Activated CD4-positive, alpha-beta T cell treated with anti-CD3 and anti-CD28 coated beads, Interleukin-10, Interleukin-2, amounts not matched to agents 100 ng/mL and 50 ng/mL, durations not matched to agents 16 hours and 8 hours (primary cell): ENCODE measurements at regions not wholly inside any gene's neighbourhood (a gene's known extent, or its start where the extent isn't known, plus 50 kb on each side); places are given as distances from the start of the nearest gene placed in this dataset.

Source experiments
- DNase-seq: peaks from one replicate; pipeline ENCODE4 v3.0.0-alpha.2; 2020

DNA sequence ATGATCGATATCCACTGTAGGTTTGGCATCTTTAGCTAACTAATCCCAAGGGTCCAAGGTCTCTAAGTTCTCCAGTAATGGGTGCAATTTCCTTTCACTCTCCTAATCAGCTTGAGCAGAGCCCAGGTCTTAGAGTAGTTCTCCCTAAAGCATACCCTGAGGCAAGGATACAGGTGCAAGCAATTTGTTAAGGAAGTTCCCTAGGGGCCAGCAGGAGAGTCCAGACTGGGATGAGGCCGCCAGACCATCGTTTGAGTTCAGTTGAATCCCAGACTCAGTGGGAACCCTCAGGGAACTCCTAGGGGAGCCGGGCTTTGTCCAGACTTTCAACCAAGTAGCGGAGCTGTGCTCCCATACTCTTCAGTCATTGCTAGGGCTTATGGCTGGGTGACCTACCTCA lies 835.4 kb upstream of the CDH2 start:
- DNase-seq, result no peak

DNA sequence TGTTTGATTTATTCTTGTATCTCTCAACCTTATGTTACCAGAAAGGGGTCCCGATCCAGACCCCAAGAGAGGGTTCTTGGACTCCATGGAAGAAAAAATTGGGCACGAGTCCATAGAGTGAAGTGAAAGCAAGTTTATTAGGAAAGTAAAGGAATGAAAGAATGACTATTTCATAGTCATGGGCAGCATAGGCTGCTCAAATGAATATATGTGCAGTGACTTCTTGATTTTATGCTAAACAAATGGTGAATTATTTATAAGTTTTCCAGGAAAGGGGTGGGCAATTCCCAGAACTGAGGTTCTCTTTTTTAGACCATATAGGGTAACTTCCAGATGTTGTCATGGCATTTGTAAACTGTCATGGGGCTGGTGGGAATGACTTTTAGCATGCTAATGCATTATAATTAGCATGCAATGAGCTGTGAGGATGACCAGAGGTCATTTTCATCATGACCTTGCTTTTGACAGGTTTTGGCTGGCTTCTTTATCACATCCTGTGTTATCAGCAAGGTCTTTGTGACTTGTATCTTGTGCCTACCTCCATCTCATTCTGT lies 832.4 kb upstream of the CDH2 start:
- no peak for DNase-seq

DNA sequence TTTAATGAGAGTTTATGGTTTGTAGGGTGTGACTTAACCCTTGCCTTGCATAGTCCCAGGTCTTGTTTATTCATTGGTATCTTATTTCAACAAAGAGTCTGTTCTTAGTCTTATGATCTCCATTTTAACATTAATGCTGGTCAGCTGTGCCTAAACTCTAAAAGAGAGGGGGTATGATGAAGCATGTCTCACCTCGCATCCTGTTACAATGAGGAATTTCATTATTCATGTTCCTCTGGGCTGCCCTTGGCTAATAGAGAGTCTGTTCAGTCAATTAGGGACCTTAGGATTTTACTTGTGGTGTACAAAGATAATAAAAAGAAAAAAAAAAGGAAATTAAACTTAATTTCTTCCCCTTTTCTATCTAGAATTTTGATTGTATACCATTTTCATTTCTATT lies 831.9 kb upstream of the CDH2 start:
- no peak for DNase-seq

DNA sequence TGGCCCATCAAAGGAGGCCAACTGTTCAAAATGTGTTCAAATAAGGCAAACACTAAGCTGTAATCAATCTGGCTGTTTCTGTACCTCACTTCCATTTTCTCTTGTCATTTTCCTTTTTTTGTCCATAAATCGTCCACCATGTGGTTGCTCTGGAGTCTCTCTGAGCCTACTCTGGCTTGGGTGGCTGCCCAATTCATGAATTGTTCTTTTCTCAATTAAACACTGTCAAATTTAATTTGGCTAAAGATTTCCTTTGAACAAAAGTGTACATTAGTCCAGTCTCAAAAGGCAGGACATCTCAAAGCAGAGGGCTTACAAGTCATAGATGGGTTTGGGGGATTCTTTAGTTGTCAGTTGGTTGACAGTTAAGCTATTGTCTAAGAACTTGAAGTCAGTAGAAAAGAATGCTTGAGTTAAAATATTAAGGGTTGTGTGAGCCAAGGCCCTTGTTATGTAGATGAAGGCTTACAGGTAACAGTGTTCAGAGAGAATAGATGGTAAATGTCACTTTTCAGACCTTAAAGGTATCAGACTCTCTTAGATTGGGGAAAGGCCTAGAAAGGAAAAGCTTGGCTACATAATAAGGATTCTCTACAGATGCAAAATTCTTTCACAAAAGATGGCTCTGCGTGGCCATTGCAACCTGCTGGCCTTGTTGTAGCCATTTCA lies 831.2 kb upstream of the CDH2 start:
- DNase-seq, result no peak

DNA sequence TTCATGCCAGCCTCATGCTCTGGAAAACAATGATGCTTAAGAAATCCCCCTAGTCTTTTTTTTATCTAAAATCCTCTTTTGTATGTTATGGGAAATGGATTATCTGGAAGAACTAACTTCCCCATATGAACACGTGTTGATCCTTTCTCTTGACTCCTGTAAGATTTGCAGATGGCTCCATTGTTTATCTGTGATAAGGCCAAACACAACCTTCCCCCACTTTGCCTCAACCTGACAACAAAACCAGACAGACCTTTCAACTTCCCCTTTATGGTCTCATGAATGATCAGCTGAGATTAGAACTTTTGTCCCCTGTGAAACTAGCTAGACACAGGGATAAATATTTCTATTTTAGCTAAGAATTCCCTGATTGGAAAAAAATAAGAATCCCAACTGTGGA lies 828.0 kb upstream of the CDH2 start:
- no peak for DNase-seq

DNA sequence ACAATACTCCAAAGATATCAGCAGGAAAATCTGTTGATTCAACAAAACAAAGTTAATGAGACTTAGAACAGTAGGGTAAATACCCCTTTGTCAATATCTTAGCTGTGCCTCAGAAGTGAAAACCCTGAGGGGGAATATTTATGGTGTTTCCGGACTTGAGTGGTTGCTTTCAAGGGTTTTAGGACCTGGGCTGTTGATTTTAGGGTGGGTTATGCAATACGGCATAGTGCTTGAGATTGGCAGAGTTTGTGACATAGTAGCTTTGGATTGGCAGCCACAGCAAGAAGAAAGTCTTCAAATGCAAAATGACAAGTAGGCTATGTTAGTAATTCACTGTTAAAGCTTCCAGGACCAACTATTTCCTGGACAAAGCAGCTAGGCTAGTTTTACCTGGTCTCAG lies 826.3 kb upstream of the CDH2 start:
- DNase-seq, result no peak

DNA sequence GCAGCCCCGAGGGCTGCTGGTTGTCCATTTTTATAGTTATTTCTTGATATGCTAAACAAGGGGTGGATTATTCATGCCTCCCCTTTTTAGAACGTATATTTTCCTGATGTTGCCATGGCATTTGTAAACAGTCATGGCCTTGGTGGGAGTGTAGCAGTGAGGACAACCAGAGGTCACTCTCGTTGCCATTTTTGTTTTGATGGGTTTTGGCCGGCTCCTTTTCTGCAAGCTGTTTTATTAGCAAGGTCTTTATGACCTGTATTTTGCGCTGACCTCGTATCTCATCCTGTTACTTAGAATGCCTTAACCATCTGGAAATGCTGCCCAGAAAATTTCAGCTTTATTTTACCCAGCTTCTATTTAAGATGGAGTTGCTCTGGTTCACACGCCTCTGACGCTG lies 825.8 kb upstream of the CDH2 start:
- DNase-seq, result no peak

DNA sequence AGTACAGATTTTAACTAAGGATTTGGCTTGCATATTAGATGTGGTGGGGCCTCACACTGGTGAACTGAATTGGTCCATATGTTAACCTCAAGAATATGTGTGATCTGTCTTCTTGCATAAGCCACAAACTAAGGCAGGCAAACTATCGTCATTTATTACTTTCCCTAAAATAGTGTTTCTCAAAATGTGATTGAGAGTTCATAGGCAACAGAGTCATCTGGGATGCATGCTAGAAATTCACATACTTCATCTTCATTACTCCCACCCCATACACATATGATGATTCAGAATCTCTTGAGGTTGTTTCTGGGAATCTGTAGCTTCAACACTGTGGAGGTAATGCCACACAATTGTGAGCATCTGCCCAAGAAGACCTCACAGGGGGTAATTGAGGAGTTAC lies 822.8 kb upstream of the CDH2 start:
- no peak for DNase-seq

DNA sequence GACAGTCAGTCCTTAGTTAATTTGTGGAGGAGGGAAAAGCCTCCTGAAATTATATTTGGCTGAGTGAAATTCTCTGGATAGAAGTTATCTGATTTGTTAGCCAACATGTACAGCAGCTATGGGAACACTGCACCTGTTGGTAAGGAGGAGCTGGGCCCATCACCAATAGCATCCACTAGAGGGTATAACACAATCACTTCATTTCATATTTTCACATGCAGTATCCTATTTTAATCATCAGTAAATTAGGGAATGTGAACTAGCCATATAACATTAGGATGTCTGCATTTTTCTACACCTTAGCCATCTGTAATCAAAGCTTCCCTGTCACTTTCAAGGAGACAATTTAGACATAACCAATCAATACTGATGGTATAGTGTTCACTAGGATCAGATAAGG lies 818.4 kb upstream of the CDH2 start:
- no peak for DNase-seq

DNA sequence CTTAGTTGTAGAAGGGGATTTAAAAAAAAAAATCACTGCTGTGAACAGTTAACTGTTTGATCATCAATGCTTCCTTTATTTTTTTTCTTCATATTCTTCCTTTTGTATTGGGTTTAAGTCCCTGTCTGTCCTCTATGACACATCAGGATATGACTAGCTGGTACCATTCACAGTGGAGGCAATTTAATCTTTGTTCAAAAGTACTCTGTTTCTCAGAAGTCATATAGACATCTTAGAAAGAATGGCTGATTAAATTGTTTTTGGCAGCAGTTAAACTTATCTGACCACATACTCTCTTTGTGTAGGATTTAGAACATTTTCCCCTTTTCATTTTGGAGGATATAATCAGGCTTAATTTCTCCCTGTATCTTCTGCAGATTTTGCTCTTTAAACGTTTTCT lies 807.8 kb upstream of the CDH2 start:
- no peak for DNase-seq

DNA sequence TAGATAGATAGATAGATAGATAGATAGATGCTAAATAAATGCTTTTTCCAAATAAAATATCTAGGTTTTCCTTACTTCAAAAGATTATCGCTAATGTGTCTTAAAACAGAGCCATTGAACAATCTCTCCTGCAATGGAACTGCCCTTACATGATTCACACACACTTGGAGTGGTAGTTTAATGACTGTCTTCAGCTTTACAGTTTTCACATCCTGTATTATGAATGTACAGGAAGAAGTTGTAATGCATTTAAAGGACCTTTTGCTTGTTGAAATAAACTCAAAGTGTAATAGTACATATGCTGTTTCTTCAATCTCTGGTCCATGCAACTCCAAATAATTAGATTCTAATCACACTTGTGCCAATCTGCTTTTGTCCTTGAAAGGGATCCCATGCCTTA lies 797.6 kb upstream of the CDH2 start:
- no peak for DNase-seq

DNA sequence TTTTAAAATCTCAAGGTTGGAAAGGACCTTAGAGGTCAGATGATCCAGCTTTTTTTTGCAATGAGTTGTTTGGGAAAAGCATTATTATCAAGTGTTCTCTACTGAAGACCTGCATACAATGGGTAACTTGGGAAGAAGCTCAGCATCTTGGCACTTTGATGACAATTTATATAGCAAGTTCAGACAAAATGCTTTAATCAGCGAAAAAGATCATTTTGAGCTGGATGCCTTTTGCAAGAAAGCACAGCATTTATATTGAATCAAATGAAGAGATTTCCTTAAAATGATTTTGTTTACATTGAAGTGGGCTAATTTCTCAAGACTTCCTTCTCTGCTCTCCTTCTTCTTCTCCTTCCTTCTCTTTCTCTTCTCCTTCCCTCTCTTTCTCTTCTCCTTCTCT lies 796.4 kb upstream of the CDH2 start:
- DNase-seq, result no peak

DNA sequence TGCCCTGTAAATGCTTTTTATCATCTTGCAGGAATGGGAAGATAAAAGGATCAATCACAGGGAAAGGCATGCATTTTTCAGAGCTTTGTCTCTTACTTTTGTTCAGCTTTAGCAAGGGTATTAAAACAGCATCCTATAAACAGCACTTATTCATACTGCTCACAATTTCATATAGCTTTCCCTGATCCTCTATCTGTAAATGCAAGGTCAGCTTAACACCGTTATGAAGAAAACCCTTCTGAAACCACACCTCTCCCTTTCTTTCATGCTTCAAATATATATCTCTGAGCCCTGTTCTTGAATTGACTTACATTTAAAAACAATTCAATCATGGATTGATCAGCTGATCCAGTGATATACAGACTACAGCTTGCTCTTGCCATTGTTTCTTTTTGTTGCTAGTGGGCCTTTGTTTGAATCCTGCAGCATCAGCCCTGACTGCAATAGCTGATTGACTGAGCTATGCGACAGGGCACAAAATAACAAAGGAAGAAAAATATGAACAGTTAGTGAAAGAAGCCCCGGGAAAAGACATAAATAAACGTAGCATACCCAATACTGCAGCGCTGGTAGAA lies 795.5 kb upstream of the CDH2 start:
- DNase-seq, result no peak

DNA sequence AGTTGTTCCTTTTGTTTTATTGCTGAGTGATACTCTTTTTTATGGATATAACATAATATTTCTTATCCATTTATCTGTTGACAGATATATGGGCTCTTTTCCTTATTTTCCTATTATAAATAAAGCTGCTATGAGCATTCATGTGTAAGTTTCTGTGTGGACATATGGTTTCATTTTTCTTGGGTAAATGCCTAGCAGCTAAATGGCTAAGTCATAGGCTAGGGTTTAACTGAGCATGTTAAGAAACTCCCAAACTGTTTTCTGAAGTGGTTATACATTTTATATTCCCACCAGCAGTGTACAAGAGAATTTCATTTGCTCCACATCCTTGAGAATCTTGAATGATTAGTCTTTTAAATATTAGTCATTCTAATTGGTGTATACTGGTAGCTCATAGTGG lies 786.6 kb upstream of the CDH2 start:
- no peak for DNase-seq

DNA sequence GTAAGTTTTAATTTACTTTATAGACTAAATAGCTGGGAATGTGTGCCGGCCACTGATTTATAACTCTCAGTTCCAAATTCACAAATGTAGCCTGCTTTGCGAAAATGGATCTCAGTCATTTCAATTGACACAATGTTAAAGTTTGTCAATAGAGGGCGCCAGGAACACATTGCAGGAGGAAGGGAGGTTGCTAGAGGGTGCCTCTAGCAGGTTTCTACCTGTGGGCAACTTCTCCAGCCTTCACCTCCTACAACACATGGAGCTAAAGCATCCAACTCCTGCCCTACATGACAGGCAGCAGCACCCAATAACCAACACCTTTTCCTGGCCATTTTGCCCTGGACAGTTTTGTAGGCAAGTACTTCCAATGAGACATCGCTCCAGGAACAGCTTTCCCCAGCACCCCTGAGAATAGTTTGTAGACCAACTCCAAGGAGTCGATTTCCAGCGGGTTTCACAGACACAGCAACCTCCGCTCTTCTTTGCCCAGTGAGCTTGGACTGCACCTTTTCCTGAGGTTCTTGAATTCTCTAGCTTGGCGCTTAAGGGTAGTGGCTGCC lies 784.8 kb upstream of the CDH2 start:
- DNase-seq, result peak; percentile 19

DNA sequence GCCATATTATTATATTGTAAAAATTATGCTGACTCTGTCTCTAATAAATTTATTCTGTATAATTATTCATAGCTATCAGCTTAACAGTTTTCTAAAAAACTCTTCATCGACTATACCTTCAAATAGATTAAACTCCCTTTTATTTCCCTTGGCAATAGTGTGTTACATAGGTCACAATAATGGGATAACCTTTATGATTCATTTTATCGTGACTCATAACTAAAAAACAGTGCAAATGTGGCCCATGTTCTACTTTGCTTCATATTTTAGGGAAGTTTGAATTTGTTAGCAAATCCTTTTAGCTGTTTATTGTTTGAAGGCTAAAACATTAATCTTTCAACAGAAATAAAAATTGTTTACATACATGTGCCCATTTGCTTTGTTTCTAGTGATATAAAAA lies 783.2 kb upstream of the CDH2 start:
- no peak for DNase-seq

DNA sequence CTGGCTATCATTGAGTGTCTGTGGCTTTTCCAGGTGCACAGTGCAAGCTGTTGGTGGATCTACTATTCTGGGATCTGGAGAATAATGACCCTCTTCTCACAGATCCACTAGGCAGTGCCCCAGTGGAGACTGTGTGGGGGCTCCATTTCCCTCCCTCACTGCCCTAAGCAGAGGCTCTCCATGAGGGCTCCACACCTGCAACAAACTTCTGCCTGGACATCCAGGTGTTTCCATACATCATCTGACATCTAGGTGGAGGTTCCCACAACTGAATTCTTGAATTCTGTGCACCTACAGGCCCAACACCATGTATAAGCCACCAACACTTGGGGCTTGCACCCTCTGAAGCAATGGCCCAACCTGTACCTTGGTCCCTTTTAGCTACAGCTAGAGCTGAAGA lies 775.4 kb upstream of the CDH2 start:
- DNase-seq, result no peak

DNA sequence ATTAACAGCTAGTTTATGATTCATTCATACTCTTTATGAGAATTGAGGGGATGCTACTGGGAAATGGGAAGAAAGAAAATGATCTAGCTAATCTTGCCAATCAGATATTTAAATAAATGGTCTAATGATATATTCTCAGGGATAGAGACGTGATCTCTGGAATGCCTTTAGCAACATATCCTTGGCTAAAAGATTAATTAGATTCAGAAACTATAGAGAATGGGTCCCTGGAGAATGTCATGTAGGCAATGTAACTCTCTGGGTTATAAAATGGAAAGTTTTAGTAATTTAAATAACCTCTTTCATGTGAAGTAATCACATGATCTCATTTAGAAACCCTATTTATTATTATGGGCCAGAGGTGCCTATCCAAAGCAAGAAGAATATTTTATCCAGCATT lies 771.0 kb upstream of the CDH2 start:
- no peak for DNase-seq

DNA sequence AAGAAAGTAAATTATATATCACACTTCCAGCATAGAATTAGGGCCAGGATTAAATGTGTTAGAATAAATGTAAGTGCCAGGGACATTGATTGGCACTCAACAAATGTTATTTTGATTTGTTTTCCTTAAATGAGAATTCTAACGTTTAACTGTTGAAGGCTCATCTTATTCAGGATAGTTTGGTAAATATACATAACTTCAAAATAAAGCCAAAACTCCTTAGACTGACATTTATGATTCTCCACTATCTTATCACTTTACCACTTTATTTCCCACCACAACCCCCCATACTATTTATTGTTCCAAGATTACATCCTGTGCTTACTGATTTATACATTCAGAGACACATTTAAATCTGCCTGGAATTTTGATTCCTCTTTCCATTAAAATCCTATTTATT lies 769.5 kb upstream of the CDH2 start:
- no peak for DNase-seq

DNA sequence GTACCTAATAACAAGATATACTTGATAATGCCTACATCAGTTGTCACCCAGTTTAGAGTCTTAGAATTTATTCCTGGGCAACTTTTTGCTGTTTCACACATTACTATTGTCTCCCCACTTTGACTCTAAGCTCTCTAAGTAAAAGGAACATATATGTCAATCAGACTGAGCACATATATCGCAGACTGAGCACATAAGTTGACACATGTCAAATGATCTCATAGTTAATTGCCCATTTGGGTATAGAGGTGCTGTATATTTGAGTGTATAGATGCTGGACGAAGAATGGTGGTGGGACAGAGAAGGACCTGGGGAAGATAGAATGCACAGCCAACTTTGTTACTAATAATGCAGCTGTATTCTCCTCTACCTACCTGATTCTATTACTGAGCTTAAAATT lies 746.0 kb upstream of the CDH2 start:
- DNase-seq, result no peak

DNA sequence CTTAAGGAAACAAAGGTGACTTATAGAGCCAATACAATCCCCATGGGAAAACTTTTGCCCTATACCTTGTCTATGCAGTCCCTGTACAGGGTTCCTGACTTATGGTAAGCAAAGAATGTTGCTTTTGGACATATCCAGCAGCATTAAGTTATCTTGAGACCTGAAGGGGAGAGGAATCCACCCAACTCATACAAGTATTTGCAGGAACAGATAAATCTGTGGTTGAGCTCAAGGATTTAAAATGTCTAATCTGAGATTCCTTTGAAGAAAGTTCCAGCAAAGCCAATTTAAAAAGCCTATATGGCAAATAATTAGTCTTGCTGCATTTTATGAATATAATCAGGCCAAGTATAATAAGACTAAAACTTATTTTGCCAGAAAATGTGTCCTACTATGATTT lies 739.5 kb upstream of the CDH2 start:
- DNase-seq, result no peak

DNA sequence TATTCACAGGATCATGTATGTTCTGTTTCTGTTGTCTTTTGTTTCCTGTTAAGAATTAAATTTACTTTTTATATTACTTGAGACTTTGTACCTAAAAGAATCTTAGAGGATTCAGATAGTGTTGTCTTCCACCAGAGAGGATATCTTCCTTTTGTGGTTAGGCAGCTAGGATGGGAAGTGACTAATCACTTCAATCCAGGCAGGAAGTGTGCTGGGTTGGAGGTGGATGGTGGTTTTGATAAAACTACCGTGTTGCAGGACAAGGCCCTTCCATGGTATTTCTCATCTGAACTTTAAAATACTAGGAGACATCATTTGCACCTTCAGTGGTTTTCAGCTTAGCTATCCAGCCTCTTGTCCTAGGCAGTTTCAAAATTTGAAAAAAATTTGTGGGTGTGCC lies 728.6 kb upstream of the CDH2 start:
- DNase-seq, result no peak

DNA sequence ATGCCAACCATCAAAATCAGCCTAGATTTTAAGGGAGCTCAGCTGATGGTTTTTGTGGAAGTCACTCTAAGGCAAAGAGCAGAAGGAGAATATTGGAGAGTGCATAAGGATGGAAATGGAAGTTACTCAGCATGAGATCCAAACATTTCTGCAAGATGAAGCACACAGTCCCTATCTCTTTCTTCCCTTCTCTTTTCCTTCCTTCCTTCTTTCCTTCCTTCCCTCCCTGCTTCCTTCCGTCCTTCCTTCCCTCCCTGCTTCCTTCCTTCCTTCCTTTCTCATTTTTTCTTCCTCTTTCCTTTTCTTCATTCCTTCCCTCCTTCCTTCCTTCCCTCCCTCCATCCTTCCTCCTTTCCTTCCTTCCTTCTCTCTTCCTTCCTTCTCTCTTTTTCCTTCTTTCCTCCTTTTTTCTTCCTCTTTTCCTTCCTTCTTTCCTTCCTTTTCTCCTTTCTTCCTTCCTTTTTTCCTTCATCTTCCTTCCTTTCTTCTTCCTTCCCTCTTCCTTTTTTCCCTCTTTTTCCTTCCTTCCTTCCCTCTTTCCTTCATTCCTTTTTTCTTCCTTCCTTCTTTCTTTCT lies 727.9 kb upstream of the CDH2 start:
- no peak for DNase-seq

DNA sequence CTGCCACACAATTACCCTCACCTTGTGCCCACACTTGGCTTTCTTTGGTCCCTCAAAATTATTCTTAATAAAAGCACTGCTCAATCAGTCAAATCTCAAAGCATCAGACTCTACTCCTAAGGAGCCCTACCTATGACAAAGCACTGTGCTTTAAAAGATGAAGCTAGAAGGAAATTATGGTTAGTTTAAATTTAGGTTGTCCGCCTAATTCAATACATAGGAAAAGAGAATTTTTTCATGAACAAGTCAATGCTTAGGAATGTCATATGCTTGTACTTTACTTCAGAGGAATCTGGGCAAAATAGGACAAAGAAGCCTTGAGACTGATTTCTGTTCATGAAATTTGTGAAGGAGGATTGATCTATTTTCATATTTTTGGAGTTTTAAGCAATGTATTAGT lies 726.4 kb upstream of the CDH2 start:
- DNase-seq, result no peak

DNA sequence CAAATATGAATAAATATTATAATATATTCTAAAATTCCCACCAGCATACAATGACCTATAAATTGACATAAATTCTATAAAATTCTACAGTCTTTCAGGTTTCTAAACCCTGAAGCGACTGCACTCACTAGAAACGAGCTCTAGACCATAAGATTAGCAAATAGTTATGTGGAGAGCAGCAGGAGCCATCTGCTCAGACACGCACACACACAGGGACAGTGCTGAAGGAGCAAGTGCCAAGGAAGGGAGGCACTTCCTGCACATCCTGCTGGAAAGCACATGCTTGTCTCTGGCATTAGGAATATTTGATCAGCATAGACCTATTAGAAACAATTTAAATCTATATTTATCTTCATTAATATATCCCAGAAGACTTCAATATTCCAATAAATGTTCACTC lies 713.9 kb upstream of the CDH2 start:
- no peak for DNase-seq
